DMS 273 treated with DMSO at 0.1 percent for 48 hours (cell line): ENCODE measurements at regions not wholly inside any gene's neighbourhood (a gene's known extent, or its start where the extent isn't known, plus 50 kb on each side); places are given as distances from the start of the nearest gene placed in this dataset.
A peak's percentile ranks its signal among the peaks of the same experiment; 100 is the strongest.

Source experiments
- DNase-seq: peaks from one replicate; lab custom pipeline; 2025; lab: John Stamatoyannopoulos, UW

DNA sequence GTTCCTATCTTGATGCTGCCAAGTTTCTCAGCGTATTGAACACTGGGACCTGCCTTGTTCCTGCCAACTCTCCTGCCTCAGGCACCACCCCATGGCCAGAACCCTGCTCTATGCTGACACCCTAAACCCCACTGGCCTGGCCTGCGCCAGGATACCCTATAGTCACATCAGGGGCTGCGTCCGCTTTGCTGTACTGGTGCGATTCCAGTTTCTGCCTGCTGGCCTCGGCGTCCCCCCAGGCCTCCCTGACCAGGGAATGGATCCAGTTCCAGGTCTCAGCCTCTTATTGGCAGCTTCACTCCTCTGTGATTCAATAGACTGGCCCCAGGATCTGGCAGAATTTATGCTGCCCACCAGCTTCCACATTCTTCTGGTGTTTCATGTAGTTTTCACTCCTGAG, 55.0 kb downstream of the GPR6 start:
- no peak for DNase-seq

DNA sequence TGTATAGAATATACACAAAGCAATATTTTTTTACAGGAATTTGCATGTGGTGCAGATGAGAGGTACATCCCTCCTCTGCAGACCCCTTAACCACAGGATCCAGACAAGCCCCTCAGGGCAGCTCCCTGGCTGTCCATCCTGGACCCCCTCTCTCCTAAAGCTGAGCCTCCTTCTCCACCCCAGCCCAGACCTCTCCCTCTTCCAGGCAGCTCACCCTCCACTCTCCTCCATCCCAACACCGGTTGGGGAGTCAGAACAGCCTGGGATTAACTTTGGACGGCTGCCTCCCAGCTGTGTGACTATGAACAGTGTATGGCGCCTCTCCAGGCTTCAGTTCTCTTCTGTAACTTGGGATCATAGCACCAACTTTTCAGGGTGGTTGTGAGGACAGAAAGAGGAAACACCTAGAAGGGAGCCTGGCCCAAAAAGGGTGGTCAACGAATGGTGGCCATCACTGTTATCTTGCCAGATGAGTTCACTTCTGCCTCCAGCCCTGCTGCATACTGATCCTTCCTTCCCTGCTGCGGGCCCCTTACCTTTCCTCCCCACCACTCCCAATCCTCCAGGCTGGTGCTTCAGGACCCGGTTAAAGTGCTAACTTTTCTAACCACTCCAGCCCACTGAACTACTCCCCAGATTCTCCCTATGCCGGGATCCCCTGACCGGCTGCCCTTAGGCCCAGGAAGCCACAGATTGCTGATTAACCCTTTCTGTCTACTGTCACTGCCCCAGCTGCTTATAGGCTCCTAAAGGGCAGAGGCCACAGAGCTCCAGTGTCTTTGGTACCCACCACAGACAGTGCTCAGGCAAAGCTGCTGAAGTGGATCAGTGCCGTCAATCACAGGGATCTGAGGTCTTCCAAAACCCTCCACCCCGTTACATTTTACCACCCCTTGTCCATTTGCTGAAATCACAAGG, 55.9 kb downstream of the GPR6 start:
- no peak for DNase-seq

DNA sequence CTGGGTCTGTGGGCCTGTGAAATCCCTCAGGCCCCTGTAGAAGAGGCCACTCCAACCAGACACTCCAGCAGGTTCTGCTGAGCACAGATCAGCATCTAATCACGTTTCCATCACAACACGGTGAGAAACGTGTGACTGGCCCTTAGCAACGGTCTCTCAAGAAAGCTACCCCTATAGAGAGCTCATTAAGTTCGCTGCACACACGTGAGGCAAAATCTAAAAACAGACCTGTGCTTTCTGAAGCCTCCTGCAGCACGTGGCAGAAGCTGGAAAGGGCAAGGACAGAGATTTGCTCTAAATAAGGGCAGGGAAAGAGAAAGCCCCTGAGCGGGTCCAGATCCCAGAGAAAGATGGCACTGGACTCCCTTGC, 56.5 kb downstream of the GPR6 start:
- no peak for DNase-seq

DNA sequence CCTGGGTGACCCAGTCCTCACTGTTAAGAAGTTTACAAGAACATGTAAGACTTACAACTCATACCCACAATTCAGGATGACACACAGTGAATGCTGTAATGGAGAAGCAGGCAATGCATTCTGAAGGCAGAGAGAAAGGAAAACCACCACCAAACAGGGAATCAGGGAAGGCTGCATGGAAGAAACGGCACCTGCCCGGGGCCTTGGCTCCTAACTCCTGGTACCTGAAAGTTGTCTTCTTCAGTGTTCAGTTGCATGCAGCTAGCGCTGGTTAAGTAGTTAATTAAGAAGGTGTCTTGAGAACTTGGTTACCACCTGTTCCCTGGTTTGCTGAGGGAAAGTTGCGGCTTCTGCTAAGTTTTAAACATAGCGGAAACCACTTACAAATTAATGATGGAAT, 57.2 kb downstream of the GPR6 start:
- DNase-seq: no peak

DNA sequence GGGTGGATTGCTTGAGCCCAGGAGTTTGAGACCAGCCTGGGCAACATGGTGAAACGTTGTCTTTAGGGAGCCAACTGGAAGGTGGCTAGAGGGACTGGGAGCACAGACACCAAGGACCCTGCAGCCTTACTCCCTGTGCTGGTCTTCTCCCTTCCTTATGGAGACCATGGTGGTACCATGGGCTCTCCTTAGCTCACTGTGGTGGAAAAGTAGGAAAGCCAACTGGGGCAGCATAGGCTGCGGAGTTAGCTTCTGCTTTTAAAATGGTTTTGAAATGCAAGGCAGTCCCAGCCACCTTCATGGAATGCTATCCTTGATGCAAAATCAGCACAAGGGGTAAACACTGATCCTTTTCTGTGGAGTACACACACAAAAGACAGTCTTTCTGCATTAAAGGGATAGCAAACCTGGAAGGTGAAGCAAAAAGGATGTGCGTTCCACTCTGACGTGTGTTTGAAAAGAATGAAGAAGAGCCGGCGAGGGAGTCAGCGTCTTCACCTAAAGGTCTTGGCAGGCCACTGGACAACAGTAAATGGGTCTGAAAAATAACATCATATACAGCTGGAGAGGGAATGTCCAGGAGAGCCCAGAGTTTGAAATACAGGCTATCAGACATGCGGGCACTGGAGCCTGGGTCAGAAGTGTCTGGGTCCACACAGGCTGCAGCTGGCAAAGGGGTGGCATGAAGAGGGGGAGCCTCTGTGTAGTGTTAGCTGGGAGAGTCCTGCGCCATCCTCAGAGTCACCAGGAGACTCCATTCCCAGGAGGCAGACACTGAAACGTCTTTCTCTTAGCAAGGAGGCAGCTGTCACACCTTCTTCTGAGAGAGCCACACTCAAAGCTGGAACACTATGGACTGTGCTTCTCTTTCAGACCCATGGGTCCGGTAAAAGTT, 58.5 kb downstream of the GPR6 start:
- DNase-seq: no peak

DNA sequence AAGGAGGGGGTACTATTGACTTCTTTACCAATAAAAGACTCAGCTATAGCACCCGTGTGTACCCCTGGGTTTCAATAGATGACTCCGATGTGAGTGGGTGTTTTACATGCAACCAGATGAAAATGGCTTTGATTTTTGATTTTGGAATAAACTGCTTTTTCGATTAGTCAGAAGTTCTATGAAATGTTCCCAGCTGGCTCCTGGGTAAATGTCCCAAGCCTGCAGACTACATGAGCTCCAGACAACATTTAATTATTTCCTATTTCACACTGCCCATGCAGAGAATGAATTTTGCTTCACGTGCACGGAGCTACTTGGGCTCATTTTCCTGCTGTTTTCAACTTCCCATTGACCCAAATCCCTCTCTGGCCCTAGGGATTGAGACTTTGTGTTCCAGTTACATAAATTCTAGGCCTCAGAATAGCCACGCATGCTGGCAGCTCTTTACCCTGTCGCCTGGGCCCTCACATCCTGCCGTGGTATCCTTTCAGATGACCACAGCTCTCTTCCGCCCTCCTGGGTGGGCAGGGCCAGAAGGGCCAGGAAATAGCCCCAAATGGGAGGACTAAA, 59.7 kb downstream of the GPR6 start:
- DNase-seq: no peak

DNA sequence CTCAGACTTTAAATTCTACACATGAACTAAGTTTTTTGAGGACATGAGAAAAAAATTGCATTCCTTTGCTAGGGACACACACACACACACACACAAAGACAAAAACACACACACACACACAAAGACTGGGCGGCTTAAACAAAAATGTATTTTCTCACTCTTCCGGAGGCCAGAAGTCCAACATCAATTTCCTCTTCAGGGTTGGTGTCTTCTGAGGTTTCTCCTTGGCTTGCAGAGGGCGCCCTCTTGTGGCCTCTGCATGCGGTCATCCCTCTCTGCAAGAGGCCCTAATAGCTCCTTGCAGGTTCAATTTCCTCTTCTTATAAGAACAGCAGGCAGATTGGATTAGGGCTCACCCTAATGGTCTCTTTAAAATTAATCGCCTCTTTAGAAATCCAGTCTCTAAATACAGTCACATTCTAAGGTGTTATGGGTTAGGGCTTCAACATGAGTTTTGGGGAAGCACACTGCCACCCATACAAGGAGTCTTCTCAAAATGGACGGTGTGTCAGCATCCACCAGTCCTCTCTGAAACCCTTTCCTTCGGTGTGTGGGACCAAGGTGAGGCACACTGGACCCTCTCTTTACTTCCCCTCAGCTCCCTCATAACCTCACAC, 61.4 kb downstream of the GPR6 start:
- DNase-seq: peak; percentile 66

DNA sequence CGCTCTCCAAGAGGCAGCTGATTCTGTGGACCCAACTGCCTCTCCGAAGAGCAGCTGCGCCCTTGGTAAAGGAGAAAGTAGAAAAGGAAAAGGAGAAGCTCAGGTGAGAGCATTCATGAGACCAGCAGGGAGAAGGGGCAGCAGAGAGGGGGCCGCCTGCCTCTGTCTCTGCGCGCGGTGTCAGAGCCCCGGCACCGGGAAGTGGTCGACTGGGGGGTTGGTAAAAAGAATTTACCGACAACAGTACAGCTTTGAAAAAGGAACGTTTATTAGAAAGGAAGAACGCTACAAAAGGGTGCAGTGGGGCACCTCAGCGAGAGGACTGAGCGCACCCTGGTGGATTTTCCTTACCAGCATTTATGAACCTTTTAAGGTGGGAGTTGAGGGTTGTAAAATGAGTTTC, 61.9 kb downstream of the GPR6 start:
- peak; percentile 9 for DNase-seq

DNA sequence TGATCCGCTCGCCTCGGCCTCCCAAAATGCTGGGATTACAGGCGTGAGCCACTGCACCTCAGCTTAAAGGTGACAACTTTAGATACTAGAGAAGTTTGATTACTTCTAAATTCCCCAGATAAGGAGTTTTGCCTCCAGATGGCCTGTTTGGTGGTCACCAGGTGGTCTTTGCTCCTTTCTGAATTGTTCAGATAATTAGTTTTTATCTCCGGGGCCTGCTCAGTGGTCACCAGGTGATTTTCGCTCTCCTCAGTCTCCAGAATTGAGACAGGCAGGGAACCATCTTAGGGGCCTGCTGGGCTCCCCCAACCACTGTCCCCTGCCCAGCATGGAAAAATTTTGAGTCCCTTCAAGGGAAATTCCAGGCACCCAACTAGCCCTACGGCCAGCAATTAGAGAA, 62.6 kb downstream of the GPR6 start:
- DNase-seq: no peak

DNA sequence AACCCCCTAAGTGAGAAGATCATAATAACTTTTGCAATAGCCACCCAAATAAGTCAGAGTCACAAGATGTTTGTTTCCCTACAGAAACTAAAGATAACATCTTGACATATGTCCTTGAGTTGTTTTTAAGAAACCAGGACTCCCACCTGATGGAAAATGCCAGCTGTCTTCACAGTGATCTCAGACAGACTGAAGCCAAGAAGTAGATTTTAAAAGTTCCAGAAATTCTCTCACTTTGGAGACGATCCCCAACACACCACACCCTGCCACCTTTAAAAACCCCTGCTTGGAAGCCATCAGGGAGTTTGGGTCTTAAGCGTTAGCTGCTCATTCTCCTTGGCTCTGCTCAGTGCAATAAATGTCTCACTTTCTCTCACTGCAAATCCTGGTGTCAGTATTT, 63.0 kb downstream of the GPR6 start:
- peak; percentile 12 for DNase-seq

DNA sequence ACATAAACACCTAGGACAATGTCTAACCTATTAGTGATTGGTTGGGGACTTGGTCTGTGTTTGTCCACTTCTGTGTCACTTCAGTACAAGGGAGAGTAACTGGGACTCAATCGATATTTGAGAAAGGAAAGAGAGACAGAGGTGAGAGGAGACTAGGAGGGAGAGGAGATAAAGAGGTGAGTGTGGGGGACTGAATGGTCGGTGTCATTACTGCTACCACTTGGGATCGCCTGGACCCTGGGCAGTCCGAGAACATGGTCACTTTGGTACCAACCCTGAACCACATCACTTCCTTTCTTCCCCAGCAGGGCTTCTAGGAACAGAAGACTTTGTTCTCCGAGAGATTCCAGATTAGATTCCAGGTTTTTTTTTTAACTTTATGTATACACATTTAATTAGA, 63.7 kb downstream of the GPR6 start:
- no peak for DNase-seq

DNA sequence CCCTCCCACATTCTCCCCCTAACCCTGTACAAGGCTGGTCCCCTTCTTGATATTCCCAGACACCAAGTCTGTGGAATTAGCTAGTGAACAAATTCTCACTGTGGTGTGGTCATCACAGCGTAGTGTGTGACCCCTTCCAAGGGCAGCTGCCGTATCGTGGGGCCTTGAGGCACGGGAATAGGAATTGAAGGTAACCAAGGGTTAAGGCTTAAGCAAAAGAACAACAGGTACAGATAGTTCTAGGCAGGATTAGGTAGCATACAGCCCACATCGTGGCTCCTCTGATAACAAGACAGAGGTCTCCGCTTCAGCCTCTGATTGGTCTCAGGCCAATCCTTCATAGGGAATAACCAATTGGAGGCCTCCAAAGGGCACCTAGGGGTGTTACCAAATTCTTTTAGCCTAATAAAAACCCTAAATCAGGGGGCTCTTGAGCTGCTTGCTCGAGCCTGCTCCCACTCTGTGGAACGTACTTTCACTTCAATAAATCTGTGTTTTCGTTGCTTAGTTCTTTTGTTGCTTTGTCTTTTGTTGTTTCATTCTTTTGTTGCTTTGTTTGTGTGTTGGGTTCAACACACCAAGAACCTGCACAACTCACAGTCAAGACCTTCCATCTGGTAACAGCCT, 64.7 kb downstream of the GPR6 start:
- DNase-seq: no peak

DNA sequence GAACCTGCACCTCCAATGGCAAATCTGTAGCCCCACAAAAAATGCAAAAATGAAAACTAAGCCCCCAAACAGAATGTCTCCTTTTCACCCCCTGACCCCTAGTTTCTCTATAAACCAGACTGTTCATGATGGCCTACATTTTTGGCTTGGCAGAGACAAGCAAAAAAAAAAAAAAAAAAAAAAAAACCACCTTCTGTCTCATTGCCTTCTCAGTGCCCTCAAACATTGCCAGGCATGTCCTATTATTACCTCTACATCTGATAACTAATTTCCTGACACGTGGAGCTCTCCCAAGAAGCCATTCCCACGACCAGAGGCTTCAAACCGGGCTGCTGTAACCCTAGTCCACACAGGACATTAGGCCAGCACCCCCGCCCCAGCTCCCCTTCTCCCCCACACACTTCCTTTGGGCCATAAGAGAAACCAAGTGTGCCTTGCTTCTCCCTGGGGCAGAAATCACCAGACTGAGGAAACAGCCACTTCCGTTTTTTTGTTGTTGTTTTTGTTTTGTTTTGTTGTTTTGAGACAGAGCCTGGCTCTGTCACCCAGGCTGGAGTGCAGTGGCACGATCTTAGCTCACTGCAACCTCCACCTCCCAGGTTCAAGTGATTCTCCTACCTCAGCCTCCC, 65.4 kb downstream of the GPR6 start:
- no peak for DNase-seq

DNA sequence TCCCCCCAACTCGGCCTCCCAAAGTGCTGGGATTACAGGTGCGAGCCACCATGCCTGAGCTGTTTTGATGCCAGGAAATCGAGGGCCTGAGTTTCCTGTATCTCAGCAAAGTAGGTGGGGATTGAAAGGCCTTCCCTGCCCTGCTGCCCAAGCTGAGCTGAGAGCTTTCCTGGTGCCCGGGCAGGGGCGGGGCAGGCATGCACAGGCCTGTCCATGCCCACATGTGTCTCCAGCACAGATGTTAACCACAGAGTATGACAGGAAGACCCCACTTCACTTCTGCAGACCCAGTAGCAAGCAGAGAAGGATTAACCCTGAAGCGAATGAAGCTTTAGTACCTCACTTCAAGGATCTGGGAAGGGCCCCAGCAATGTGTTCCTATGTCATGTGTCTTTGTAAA, 66.0 kb downstream of the GPR6 start:
- no peak for DNase-seq

DNA sequence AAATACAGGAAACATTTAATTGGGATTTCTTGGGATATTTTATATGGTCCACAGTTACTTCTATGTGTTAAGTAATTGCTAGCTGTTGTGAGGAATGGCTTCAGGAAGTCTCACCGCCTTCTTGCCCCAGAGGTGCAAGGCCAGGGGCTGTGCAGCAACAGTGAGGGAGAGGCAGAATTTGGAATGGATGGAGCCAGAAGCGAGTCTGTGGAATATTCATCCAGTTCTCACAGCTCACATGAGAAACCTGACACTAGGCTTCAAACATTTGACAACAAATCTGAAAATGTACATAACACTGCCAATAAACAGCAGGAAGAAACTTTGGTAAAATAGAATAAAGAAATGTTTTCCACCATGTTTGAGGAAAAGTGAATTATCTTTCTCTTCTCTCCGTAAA, 66.5 kb downstream of the GPR6 start:
- no peak for DNase-seq

DNA sequence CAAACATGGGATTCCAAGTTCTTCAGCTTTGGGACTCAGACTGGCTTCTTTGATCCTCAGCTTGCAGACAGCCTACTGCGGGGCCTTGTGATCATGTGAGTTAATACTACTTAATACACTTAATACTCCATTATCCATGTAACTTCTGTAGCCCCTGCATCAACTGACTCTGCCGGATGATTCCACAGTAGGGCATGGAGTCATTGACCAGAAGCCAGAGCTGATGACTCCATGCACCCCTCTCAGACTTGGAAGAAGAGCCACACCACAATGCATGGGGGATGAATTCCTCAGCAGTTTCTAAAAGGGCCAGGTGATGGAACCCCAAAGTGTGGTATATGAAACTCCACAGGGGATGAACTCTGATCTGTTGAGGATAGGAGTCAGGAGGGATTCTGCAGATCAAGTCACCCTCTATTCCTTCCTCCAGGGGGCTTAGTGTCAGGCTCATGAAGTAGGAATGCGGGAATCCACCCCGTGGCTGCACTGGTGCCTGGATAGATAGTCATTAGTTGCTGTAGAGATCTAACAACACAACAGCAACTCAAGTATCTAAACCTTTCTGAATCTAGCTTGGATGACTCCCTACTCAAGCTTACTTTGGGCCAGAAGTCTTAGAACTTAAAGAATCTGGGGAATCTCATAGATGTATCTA, 70.2 kb downstream of the GPR6 start:
- no peak for DNase-seq

DNA sequence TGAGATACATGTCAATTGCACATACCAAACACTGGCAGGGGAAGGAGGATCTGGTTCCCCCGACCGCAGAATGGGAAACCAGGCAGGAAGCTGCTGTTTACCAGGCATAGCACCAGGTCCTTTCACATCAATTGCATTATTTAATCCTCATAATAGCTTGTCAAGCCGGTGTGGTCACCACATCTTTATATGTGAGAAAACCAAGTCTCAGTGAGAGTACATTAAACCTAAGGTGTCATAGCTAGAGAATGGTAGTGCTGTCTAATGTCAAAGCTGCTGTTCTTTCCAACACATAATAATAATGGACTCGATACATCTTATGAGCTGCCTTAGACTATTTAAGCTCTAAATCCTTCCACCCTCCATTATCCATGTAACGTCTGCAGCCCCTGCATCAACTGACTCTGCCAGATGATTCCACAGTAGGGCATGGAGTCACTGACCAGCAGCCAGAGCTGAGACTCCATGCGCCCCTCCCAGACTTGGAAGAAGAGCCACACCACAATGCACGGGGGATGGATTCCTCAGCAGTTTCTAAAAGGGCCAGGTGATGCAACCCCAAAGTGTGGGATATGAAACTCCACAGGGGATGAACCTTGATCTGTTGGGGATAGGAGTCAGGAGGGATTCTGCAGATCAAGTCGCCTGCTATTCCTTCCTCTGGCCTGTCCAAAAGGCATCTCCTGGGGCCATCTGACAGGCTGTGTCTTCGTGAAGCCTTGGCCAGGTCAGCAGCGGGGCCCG, 71.8 kb downstream of the GPR6 start:
- no peak for DNase-seq
